GM10248 (cell line): ENCODE measurements at regions not wholly inside any gene's neighbourhood (a gene's known extent, or its start where the extent isn't known, plus 50 kb on each side); places are given as distances from the start of the nearest gene placed in this dataset.

Source experiments
- CTCF ChIA-PET: fragments of 300-600 bp; sonication (Branson Sonifier 250); formaldehyde crosslinking; extraction: SDS; loops from one replicate; lab custom pipeline; 2021; ENCODE audit warnings: antibody characterized with exemption; lab: Yijun Ruan, JAX
- POLR2A ChIA-PET: fragments of 350-650 bp; sonication (Branson Sonifier 250); formaldehyde crosslinking; extraction: SDS; loops from one replicate; lab custom pipeline; 2020; ENCODE audit warnings: antibody characterized with exemption; lab: Yijun Ruan, JAX
- DNase-seq: peaks from one replicate; pipeline ENCODE4 v3.0.0; 2012; ENCODE audit errors: extremely low spot score
- CTCF ChIP-seq: IDR thresholded peaks from 2 replicates; pipeline ENCODE4 v1.5.1; 2012; ENCODE audit warnings: mild to moderate bottlenecking, low read depth; ENCODE audit errors: extremely low read depth, missing control alignments, control extremely low read depth

GRCh38 chr1:14521622-14522021 is 76.9 kb upstream of the KAZN start:
- ChIA-PET CTCF (interaction anchor here (1.0 kb wide), 1 partner anchor 50 kb away, joined by 3 read pairs; no protein-coding TSS in a partner anchor), POLR2A (no interaction called here)
- TF ChIP-seq CTCF, result no peak
- DNase-seq, result no peak

GRCh38 chr1:14522077-14522925 is 76.2 kb upstream of the KAZN start:
- POLR2A ChIA-PET, result no interaction called here

GRCh38 chr1:14522926-14523241 is 75.6 kb upstream of the KAZN start:
- POLR2A ChIA-PET, result no interaction called here
- TF ChIP-seq CTCF, result no peak
- peak; percentile 57 for DNase-seq
- CTCF ChIA-PET, result interaction anchor here (1.6 kb wide), 1 partner anchor 13 kb away, joined by 4 read pairs; no protein-coding TSS in a partner anchor

More at GRCh38 chr1:14522077-14522925, 76.2 kb upstream of the KAZN start:
- CTCF ChIA-PET, result interaction anchor here (1.0 to 1.6 kb wide), 2 partner anchors 14 to 49 kb away, joined by 3 to 4 read pairs; no protein-coding TSS in a partner anchor
- no peak for TF ChIP-seq CTCF
- no peak for DNase-seq

GRCh38 chr1:14524826-14525636 is 73.5 kb upstream of the KAZN start:
- DNase-seq, result no peak
- no peak for TF ChIP-seq CTCF
- CTCF ChIA-PET, result interaction anchor here (1.5 to 1.6 kb wide), 2 partner anchors 10 to 31 kb away, joined by 3 to 5 read pairs; no protein-coding TSS in a partner anchor
- POLR2A ChIA-PET, result no interaction called here

- POLR2A ChIA-PET, result no interaction called here
- TF ChIP-seq CTCF, result no peak
- CTCF ChIA-PET, result no interaction called here
- DNase-seq, result no peak
Observed at GRCh38 chr1:14529475-14529874, 69.0 kb upstream of the KAZN start.

GRCh38 chr1:14531519-14531918 is 67.0 kb upstream of the KAZN start:
- DNase-seq, result no peak
- POLR2A ChIA-PET, result no interaction called here
- no peak for TF ChIP-seq CTCF
- CTCF ChIA-PET, result no interaction called here
